H9 (cell line): ENCODE measurements at regions not wholly inside any gene's neighbourhood (a gene's known extent, or its start where the extent isn't known, plus 50 kb on each side); places are given as distances from the start of the nearest gene placed in this dataset.

Experiments used
- DNase-seq: peaks from one replicate; pipeline ENCODE4 v3.0.0-alpha.2; 2017
- H2AFZ ChIP-seq: one replicate; pipeline ENCODE4 v1.6.1; 2013; ENCODE audit warnings: mild to moderate bottlenecking, low read length, control low read depth, moderate library complexity
- H2AK5ac ChIP-seq: 2 replicates; pipeline ENCODE4 v1.6.1; 2013; ENCODE audit warnings: low read length, control low read depth, mixed read lengths; ENCODE audit not compliant: insufficient read length
- H2BK120ac ChIP-seq: one replicate; pipeline ENCODE4 v1.6.1; 2013; ENCODE audit warnings: low read depth, mild to moderate bottlenecking, low read length, control low read depth, inconsistent platforms; ENCODE audit not compliant: poor library complexity, severe bottlenecking
- H2BK12ac ChIP-seq: 2 replicates; pipeline ENCODE4 v1.6.1; 2013; ENCODE audit warnings: low read length, control low read depth, mixed read lengths, low read depth; ENCODE audit not compliant: insufficient read length
- H2BK15ac ChIP-seq: 2 replicates; pipeline ENCODE4 v1.6.1; 2013; ENCODE audit warnings: low read depth, low read length, control low read depth
- H2BK20ac ChIP-seq: one replicate; pipeline ENCODE4 v1.6.1; 2013; ENCODE audit warnings: low read depth, mild to moderate bottlenecking, low read length, control low read depth, inconsistent platforms; ENCODE audit not compliant: poor library complexity, severe bottlenecking
- H2BK5ac ChIP-seq: 2 replicates; pipeline ENCODE4 v1.6.1; 2013; ENCODE audit warnings: low read length, control low read depth, mixed read lengths; ENCODE audit not compliant: insufficient read length
- H3K14ac ChIP-seq: 2 replicates; pipeline ENCODE4 v1.6.1; 2013; ENCODE audit warnings: low read length, control low read depth; ENCODE audit not compliant: insufficient read depth
- H3K18ac ChIP-seq: 2 replicates; pipeline ENCODE4 v1.6.1; 2013; ENCODE audit warnings: low read depth, mild to moderate bottlenecking, mixed read lengths, low read length, control low read depth; ENCODE audit not compliant: insufficient read length
- H3K23ac ChIP-seq: 2 replicates; pipeline ENCODE4 v1.6.1; 2013; ENCODE audit warnings: low read length, control low read depth, mixed read lengths, low read depth; ENCODE audit not compliant: insufficient read length
- H3K23me2 ChIP-seq: 2 replicates; pipeline ENCODE4 v1.6.1; 2013; ENCODE audit warnings: low read depth, mild to moderate bottlenecking, mixed read lengths, low read length, control low read depth; ENCODE audit not compliant: insufficient read length, poor library complexity, severe bottlenecking
- H3K27ac ChIP-seq: 2 replicates; pipeline ENCODE4 v1.5.1; 2013; ENCODE audit warnings: low read length, control low read depth, mixed read lengths, low read depth; ENCODE audit not compliant: insufficient read length
- H3K27me3 ChIP-seq: 2 replicates; pipeline ENCODE4 v1.6.1; 2013; ENCODE audit warnings: low read length, control low read depth, inconsistent platforms; ENCODE audit not compliant: insufficient read depth
- H3K4ac ChIP-seq: 2 replicates; pipeline ENCODE4 v1.6.1; 2013; ENCODE audit warnings: low read depth, mild to moderate bottlenecking, control low read depth, inconsistent platforms, low read length, moderate library complexity
- H3K4me1 ChIP-seq: 2 replicates; pipeline ENCODE4 v1.6.1; 2013; ENCODE audit warnings: low read length, control low read depth, inconsistent platforms; ENCODE audit not compliant: insufficient read depth
- H3K4me2 ChIP-seq: 2 replicates; pipeline ENCODE4 v1.6.1; 2013; ENCODE audit warnings: low read length, control low read depth, mixed read lengths; ENCODE audit not compliant: insufficient read length, insufficient read depth
- H3K56ac ChIP-seq: 2 replicates; pipeline ENCODE4 v1.6.1; 2013; ENCODE audit warnings: low read depth, mild to moderate bottlenecking, mixed read lengths, low read length, control low read depth; ENCODE audit not compliant: insufficient read length
- H3K79me1 ChIP-seq: 2 replicates; pipeline ENCODE4 v1.6.1; 2013; ENCODE audit warnings: low read depth, mild to moderate bottlenecking, moderate library complexity, low read length, control low read depth, inconsistent platforms; ENCODE audit not compliant: insufficient read depth, poor library complexity, severe bottlenecking
- H3K79me2 ChIP-seq: 2 replicates; pipeline ENCODE4 v1.6.1; 2013; ENCODE audit warnings: low read length, control low read depth, inconsistent platforms; ENCODE audit not compliant: insufficient read depth
- H3K9ac ChIP-seq: 2 replicates; pipeline ENCODE4 v1.6.1; 2013; ENCODE audit warnings: low read length, control low read depth, mixed read lengths; ENCODE audit not compliant: insufficient read length; ENCODE audit errors: extremely low read depth
- H3K9me3 ChIP-seq: one replicate; pipeline ENCODE4 v1.6.1; 2013; ENCODE audit warnings: low read depth, low read length, inconsistent platforms; ENCODE audit not compliant: control insufficient read depth
- H3T11ph ChIP-seq: one replicate; pipeline ENCODE4 v1.6.1; 2013; ENCODE audit warnings: mild to moderate bottlenecking, low read length, control low read depth, inconsistent platforms
- H4K20me1 ChIP-seq: one replicate; pipeline ENCODE4 v1.6.1; 2013; ENCODE audit not compliant: control insufficient read depth, insufficient read length, insufficient read depth
- H4K5ac ChIP-seq: 2 replicates; pipeline ENCODE4 v1.6.1; 2013; ENCODE audit warnings: low read depth, mild to moderate bottlenecking, mixed read lengths, low read length, control low read depth; ENCODE audit not compliant: insufficient read length
- H4K8ac ChIP-seq: replicated peaks from 2 replicates; pipeline ENCODE4 v1.6.1; 2013; ENCODE audit warnings: low read length, control low read depth, mixed read lengths, low read depth; ENCODE audit not compliant: insufficient read length
- H4K91ac ChIP-seq: 2 replicates; pipeline ENCODE4 v1.6.1; 2013; ENCODE audit warnings: low read depth, mild to moderate bottlenecking, moderate library complexity, mixed read lengths, low read length, control low read depth; ENCODE audit not compliant: insufficient read length
- H3K27ac Mint-ChIP-seq, 3 experiments: 2 replicates in 2 of 3; 3 replicates in 1 of 3; pipeline ENCODE4 v1.8.0; 2020 to 2021; ENCODE audit warnings: mixed read lengths in 3 of 3, mild to moderate bottlenecking in 1 of 3, moderate library complexity in 1 of 3
- H3K27me3 Mint-ChIP-seq: 2 replicates; pipeline ENCODE4 v1.8.0; 2021; ENCODE audit warnings: low read depth, mild to moderate bottlenecking, moderate library complexity, mixed read lengths
- H3K36me3 Mint-ChIP-seq, 3 experiments: 2 replicates in 2 of 3; 3 replicates in 1 of 3; pipeline ENCODE4 v1.8.0; 2020 to 2021; ENCODE audit warnings: low read depth in 3 of 3, mixed read lengths in 3 of 3; ENCODE audit not compliant: insufficient read depth in 1 of 3
- H3K4me1 Mint-ChIP-seq, 2 experiments: 2 replicates each; pipeline ENCODE4 v1.8.0; 2020; ENCODE audit warnings: mixed read lengths in 2 of 2
- H3K4me3 Mint-ChIP-seq, 2 experiments: 2 replicates in 1 of 2; 3 replicates in 1 of 2; pipeline ENCODE4 v1.8.0; 2020 to 2021; ENCODE audit warnings: mild to moderate bottlenecking in 2 of 2, mixed read lengths in 2 of 2, moderate library complexity in 1 of 2
- H3K9me3 Mint-ChIP-seq, 2 experiments: 2 replicates in 1 of 2; 3 replicates in 1 of 2; pipeline ENCODE4 v1.8.0; 2020; ENCODE audit warnings: mild to moderate bottlenecking in 2 of 2, mixed read lengths in 2 of 2, moderate library complexity in 1 of 2
- WGBS: extraction: QIAGEN DNeasy Blood & Tissue Kit; methylation state at CpG from one replicate; pipeline ENCODE4 v1.1.7; 2013; ENCODE audit warnings: missing lambda C conversion rate, low lambda C conversion rate, mixed read lengths; ENCODE audit not compliant: insufficient read length; ENCODE audit errors: extremely low coverage; 5-methylcytosine and 5-hydroxymethylcytosine counted together
- TF ChIP-seq, protein P1 (sequence below): fragments of 200-600 bp; sonication (generic); conservative IDR thresholded peaks from 3 replicates; pipeline ENCODE4 v1.8.0; 2021; ENCODE audit warnings: antibody characterized with exemption, mild to moderate bottlenecking

DNA sequence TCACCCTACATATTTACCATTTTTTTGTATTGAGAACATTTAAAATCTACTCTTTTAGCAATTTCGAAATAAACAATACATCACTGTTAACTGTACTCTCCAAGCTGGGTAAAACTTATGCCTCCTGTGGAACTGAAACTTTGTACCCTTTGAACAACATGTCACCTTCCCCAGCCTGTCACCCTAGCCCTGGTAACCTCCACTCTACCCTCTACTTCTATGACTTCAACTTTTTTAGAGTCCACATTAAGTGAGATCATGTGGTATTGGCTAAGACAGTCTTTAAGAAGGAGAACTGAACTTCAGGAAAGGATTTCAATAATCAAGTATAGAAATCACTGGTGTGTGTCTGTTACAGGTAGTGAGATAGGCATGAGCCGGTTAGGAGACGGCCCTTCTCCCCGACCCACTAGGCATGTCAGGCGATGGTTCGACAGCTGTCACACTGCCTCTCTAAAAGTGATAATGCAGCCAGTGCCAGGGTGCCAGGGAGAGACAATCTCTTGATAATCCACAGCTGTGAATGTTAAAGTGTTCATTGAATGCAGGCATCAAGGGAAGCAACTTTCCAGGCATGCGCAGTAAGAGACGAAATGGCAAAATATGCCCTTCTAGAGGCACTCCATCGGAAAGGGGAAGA, 74.6 kb upstream of the RNF152 start:
- no peak overlapping the region for H3K4me3 Mint-ChIP-seq
- H4K8ac ChIP-seq, result no peak overlapping the region
- H2BK12ac ChIP-seq, result no peak overlapping the region
- H3K9me3 Mint-ChIP-seq, result no peaks in the 10 kb centered on the region
- no peaks in the 10 kb centered on the region for H3K4me1 ChIP-seq
- H4K91ac ChIP-seq, result no peak overlapping the region
- no peak overlapping the region for H3K56ac ChIP-seq
- no peaks in the 10 kb centered on the region for H4K20me1 ChIP-seq
- no peaks in the 10 kb centered on the region for H3K36me3 Mint-ChIP-seq
- no peak overlapping the region for H3K4ac ChIP-seq
- no peak overlapping the region for H2AFZ ChIP-seq
- H2BK120ac ChIP-seq, result no peak overlapping the region
- no peak overlapping the region; a peak in 1 of 7 replicates for H3K27ac Mint-ChIP-seq
- no peak overlapping the region for H3T11ph ChIP-seq
- no peak overlapping the region for H2BK5ac ChIP-seq
- TF ChIP-seq, protein P1, sequence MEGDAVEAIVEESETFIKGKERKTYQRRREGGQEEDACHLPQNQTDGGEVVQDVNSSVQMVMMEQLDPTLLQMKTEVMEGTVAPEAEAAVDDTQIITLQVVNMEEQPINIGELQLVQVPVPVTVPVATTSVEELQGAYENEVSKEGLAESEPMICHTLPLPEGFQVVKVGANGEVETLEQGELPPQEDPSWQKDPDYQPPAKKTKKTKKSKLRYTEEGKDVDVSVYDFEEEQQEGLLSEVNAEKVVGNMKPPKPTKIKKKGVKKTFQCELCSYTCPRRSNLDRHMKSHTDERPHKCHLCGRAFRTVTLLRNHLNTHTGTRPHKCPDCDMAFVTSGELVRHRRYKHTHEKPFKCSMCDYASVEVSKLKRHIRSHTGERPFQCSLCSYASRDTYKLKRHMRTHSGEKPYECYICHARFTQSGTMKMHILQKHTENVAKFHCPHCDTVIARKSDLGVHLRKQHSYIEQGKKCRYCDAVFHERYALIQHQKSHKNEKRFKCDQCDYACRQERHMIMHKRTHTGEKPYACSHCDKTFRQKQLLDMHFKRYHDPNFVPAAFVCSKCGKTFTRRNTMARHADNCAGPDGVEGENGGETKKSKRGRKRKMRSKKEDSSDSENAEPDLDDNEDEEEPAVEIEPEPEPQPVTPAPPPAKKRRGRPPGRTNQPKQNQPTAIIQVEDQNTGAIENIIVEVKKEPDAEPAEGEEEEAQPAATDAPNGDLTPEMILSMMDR, result no peak
- no peaks in the 10 kb centered on the region for H3K27me3 Mint-ChIP-seq
- no peak overlapping the region for H3K4me2 ChIP-seq
- no peaks in the 10 kb centered on the region for H3K79me1 ChIP-seq
- H3K23me2 ChIP-seq, result no peaks in the 10 kb centered on the region
- no peak for DNase-seq
- no peak overlapping the region for H2BK20ac ChIP-seq
- no peaks in the 10 kb centered on the region for H3K27me3 ChIP-seq
- no peak overlapping the region for H2AK5ac ChIP-seq
- H3K4me1 Mint-ChIP-seq, result peaks cover 6% of the 10 kb centered on the region in 2 experiments
- no peak overlapping the region for H4K5ac ChIP-seq
- H3K27ac ChIP-seq, result no peak overlapping the region
- no peaks in the 10 kb centered on the region for H3K79me2 ChIP-seq
- no peak overlapping the region for H3K18ac ChIP-seq
- H3K23ac ChIP-seq, result no peak overlapping the region
- H2BK15ac ChIP-seq, result no peak overlapping the region
- H3K14ac ChIP-seq, result no peak overlapping the region
- no CpG with 5 or more reads among the region's 9 CpGs for WGBS
- H3K9ac ChIP-seq, result no peak overlapping the region
- H3K9me3 ChIP-seq, result no peaks in the 10 kb centered on the region
